Liver (tissue), 3 donors: ENCODE measurements at regions not wholly inside any gene's neighbourhood (a gene's known extent, or its start where the extent isn't known, plus 50 kb on each side); places are given as distances from the start of the nearest gene placed in this dataset.

Source experiments
- SP1 ChIP-seq: IDR thresholded peaks from 2 replicates; pipeline ENCODE4 v1.6.1; 2018; ENCODE audit warnings: antibody characterized with exemption, mild to moderate bottlenecking
- TF ChIP-seq, protein P1 (sequence below): fragments of 150-350 bp; IDR thresholded peaks from 2 replicates; pipeline ENCODE4 v1.5.1; 2017; ENCODE audit warnings: improper control_type of control experiment, low read depth, low read length; ENCODE audit not compliant: missing input control
- TF ChIP-seq, protein P2 (sequence below): IDR thresholded peaks from 2 replicates; pipeline ENCODE4 v1.6.1; 2016; ENCODE audit warnings: antibody characterized with exemption
- donor health status: healthy.
- donor health status: healthy.

DNA sequence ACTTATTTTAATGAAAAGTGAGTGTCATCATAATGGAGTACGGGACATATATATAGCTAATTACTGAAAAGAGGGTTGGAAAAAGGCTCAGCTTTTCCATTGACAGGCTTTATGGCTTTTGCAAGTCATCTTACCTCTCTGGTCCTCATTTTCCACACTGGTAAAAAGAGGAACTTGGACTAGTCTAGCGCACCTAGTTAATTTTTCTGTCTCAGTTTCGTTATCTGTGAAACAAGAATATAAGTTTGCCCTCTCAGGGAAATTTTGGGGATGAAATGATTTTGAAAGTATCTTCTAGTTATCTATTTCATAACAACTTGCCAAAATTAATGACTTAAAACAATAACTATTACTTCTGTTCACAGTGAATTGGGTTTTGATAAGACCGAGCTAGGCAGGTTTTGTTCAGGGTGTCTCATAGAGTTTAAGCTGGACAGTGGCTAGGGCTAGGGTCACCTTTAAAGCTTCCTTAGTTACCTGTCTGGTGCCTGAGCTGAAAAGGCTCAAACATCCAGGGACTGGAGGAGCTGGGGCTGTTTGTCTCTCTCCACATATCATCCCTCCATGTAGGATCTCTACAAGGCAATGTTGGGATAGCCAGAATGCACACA, 91.7 kb downstream of the TYW3 start:
- TF ChIP-seq, protein P1, sequence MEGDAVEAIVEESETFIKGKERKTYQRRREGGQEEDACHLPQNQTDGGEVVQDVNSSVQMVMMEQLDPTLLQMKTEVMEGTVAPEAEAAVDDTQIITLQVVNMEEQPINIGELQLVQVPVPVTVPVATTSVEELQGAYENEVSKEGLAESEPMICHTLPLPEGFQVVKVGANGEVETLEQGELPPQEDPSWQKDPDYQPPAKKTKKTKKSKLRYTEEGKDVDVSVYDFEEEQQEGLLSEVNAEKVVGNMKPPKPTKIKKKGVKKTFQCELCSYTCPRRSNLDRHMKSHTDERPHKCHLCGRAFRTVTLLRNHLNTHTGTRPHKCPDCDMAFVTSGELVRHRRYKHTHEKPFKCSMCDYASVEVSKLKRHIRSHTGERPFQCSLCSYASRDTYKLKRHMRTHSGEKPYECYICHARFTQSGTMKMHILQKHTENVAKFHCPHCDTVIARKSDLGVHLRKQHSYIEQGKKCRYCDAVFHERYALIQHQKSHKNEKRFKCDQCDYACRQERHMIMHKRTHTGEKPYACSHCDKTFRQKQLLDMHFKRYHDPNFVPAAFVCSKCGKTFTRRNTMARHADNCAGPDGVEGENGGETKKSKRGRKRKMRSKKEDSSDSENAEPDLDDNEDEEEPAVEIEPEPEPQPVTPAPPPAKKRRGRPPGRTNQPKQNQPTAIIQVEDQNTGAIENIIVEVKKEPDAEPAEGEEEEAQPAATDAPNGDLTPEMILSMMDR: no peak
- TF ChIP-seq SP1: no peak
- TF ChIP-seq, protein P2, sequence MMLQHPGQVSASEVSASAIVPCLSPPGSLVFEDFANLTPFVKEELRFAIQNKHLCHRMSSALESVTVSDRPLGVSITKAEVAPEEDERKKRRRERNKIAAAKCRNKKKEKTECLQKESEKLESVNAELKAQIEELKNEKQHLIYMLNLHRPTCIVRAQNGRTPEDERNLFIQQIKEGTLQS: no peak
